Left lung (tissue), 4 donors: ENCODE measurements at regions not wholly inside any gene's neighbourhood (a gene's known extent, or its start where the extent isn't known, plus 50 kb on each side); places are given as distances from the start of the nearest gene placed in this dataset.

Experiments
- ATAC-seq: fragments of 200-7000 bp; cut with Tn5 transposase; one replicate; pipeline ENCODE4 v1.9.1; 2020; ENCODE audit warnings: moderate library complexity
- DNase-seq, 4 donors: peaks; one replicate each; pipeline ENCODE4 v3.0.0-alpha.2; 2013 to 2020
- H3K27ac ChIP-seq, 2 donors: fragments of 200-600 bp; sonication (generic) in 1 of 2; one replicate each; pipeline versions ENCODE4 v1.5.0 to v1.8.0; 2020 to 2021
- H3K27me3 ChIP-seq, 2 donors: fragments of 200-600 bp; sonication (generic) in 1 of 2; one replicate each; pipeline versions ENCODE4 v1.5.0 to v1.8.0; 2020 to 2021
- H3K36me3 ChIP-seq, 2 donors: fragments of 200-600 bp; sonication (generic) in 1 of 2; one replicate each; pipeline versions ENCODE4 v1.5.0 to v1.8.0; 2020 to 2021
- H3K4me1 ChIP-seq, 2 donors: fragments of 200-600 bp; one replicate each; pipeline ENCODE4 v1.8.0; 2021
- H3K4me3 ChIP-seq, 2 donors: fragments of 200-600 bp; sonication (generic) in 1 of 2; one replicate each; pipeline versions ENCODE4 v1.5.0 to v1.8.0; 2020 to 2021; ENCODE audit warnings: mild to moderate bottlenecking in 1 of 2
- H3K9me3 ChIP-seq, 2 donors: fragments of 200-600 bp; sonication (generic) in 1 of 2; one replicate each; pipeline versions ENCODE4 v1.5.0 to v1.8.0; 2020 to 2021
- CTCF ChIP-seq, 2 donors: fragments of 200-600 bp; sonication (generic) in 1 of 2; IDR thresholded peaks; one replicate each; pipeline versions ENCODE4 v1.5.0 to v1.8.0; 2021; ENCODE audit warnings: antibody characterized with exemption in 2 of 2
- intact Hi-C, 2 donors: fragments of 100-400 bp; cut with DNase I; formaldehyde crosslinking; loops; one replicate each; pipeline versions ENCODE4 v1.11.2 to v1.14.2; 2022
- donor health status: DM: no; HTN: yes; CAD: no.
- donor health status: DM: no; HTN: no; CAD: no.

- H3K4me1 ChIP-seq: no peaks in the 10 kb centered on the region
- H3K27me3 ChIP-seq: no peaks in the 10 kb centered on the region
- H3K9me3 ChIP-seq: peaks cover 0 to 9% of the 10 kb centered on the region in 2 donors
- DNase-seq: no peak
- TF ChIP-seq CTCF (IDR thresholded peaks at IDR 0.05): no peak
- no peaks in the 10 kb centered on the region for H3K36me3 ChIP-seq
- no peak for ATAC-seq
- no peak overlapping the region for H3K27ac ChIP-seq
- intact Hi-C loops: no loop called here
- no peak overlapping the region for H3K4me3 ChIP-seq
These were observed 156.2 kb upstream of the MGMT start for GRCh38 chr10:129310881-129311280.

GRCh38 chr10:129319934-129320333 is 147.1 kb upstream of the MGMT start:
- Histone ChIP-seq H3K27ac (no peak overlapping the region), H3K4me3 (no peak overlapping the region), H3K9me3 (peaks cover 0 to 31% of the 10 kb centered on the region in 2 donors), H3K27me3 (peaks cover 0 to 10% of the 10 kb centered on the region in 2 donors), H3K36me3 (no peaks in the 10 kb centered on the region), H3K4me1 (no peaks in the 10 kb centered on the region)
- DNase-seq: no peak
- ATAC-seq: no peak
- TF ChIP-seq CTCF (IDR thresholded peaks at IDR 0.05): no peak
- intact Hi-C loops: no loop called here

GRCh38 chr10:129320340-129320739 is 146.7 kb upstream of the MGMT start:
- ATAC-seq (no peak), DNase-seq (no peak)
- H3K4me1 ChIP-seq: no peaks in the 10 kb centered on the region
- intact Hi-C loops: no loop called here
- H3K27ac ChIP-seq: no peak overlapping the region
- TF ChIP-seq CTCF (IDR thresholded peaks at IDR 0.05): no peak
- no peaks in the 10 kb centered on the region for H3K36me3 ChIP-seq
- peaks cover 0 to 10% of the 10 kb centered on the region in 2 donors for H3K27me3 ChIP-seq
- no peak overlapping the region for H3K4me3 ChIP-seq
- H3K9me3 ChIP-seq: peaks cover 0 to 29% of the 10 kb centered on the region in 2 donors

- TF ChIP-seq CTCF (IDR thresholded peaks at IDR 0.05): no peak
- DNase-seq: no peak
- H3K4me1 ChIP-seq: no peaks in the 10 kb centered on the region
- no peak for ATAC-seq
- intact Hi-C loops: no loop called here
- H3K36me3 ChIP-seq: no peaks in the 10 kb centered on the region
- peaks cover 0 to 16% of the 10 kb centered on the region in 2 donors for H3K9me3 ChIP-seq
- H3K27ac ChIP-seq: no peak overlapping the region
- peaks cover 0 to 23% of the 10 kb centered on the region in 2 donors for H3K27me3 ChIP-seq
- no peak overlapping the region for H3K4me3 ChIP-seq
These were observed 145.3 kb upstream of the MGMT start for GRCh38 chr10:129321727-129322126.

- no peak overlapping the region for H3K4me3 ChIP-seq
- no peaks in the 10 kb centered on the region for H3K36me3 ChIP-seq
- no peak for DNase-seq
- TF ChIP-seq CTCF (IDR thresholded peaks at IDR 0.05): no peak
- no peak overlapping the region for H3K27ac ChIP-seq
- intact Hi-C loops: no loop called here
- H3K27me3 ChIP-seq: peaks cover 0 to 25% of the 10 kb centered on the region in 2 donors
- ATAC-seq: no peak
- H3K4me1 ChIP-seq: no peaks in the 10 kb centered on the region
- peaks cover 0 to 6% of the 10 kb centered on the region in 2 donors for H3K9me3 ChIP-seq
These were observed 143.9 kb upstream of the MGMT start for GRCh38 chr10:129322933-129323820.
